PC-9 (cell line): ENCODE measurements at regions not wholly inside any gene's neighbourhood (a gene's known extent, or its start where the extent isn't known, plus 50 kb on each side); places are given as distances from the start of the nearest gene placed in this dataset.

Experiments used
- BruUV-seq: library from RNA; stranded (reverse); fragments of 400-500 nt; replicated peaks from 2 replicates; lab custom pipeline; 2021; lab: Mats Ljungman, UMichigan
- CTCF ChIA-PET: fragments of 300-600 bp; sonication (Branson Sonifier 250); formaldehyde crosslinking; loops from one replicate; lab custom pipeline; 2022; ENCODE audit warnings: antibody characterized with exemption; lab: Charles Lee
- POLR2A ChIA-PET: fragments of 300-600 bp; sonication (Branson Sonifier 250); formaldehyde crosslinking; loops from one replicate; lab custom pipeline; 2022; ENCODE audit warnings: antibody characterized with exemption; ENCODE audit not compliant: unreplicated experiment; lab: Charles Lee
- DNase-seq, 2 experiments: peaks; one replicate each; pipeline versions ENCODE4 v3.0.0 to v3.0.0-alpha.2; 2015 to 2022; ENCODE audit warnings: mixed read lengths in 1 of 2
- H2AFZ ChIP-seq: fragments of 200-600 bp; sonication (generic); 2 replicates; pipeline ENCODE4 v1.8.1; 2017; ENCODE audit warnings: antibody characterized with exemption
- H3F3A ChIP-seq: fragments of 200-600 bp; sonication (generic); 2 replicates; pipeline ENCODE4 v1.8.1; 2017; ENCODE audit warnings: antibody characterized with exemption, mild to moderate bottlenecking, low read depth; ENCODE audit not compliant: insufficient read depth
- H3K27ac ChIP-seq: fragments of 200-600 bp; sonication (generic); 2 replicates; pipeline ENCODE4 v1.6.1; 2016; ENCODE audit warnings: mixed run types
- H3K27me3 ChIP-seq: fragments of 200-600 bp; sonication (generic); 2 replicates; pipeline ENCODE4 v1.6.1; 2016; ENCODE audit warnings: low read depth, mixed run types; ENCODE audit not compliant: insufficient read depth
- H3K36me3 ChIP-seq: fragments of 200-600 bp; sonication (generic); 2 replicates; pipeline ENCODE4 v1.6.1; 2016; ENCODE audit warnings: low read depth, mixed run types
- H3K4me1 ChIP-seq: fragments of 200-600 bp; sonication (generic); replicated peaks from 2 replicates; pipeline ENCODE4 v1.6.1; 2016; ENCODE audit warnings: mixed run types; ENCODE audit not compliant: insufficient read depth
- H3K4me2 ChIP-seq: fragments of 200-600 bp; sonication (generic); 2 replicates; pipeline ENCODE4 v1.6.1; 2017; ENCODE audit warnings: mixed run types
- H3K4me3 ChIP-seq: fragments of 200-600 bp; sonication (generic); 2 replicates; pipeline ENCODE4 v1.6.1; 2016; ENCODE audit warnings: mixed run types
- H3K79me2 ChIP-seq: fragments of 200-600 bp; sonication (generic); 2 replicates; pipeline ENCODE4 v1.6.1; 2017; ENCODE audit warnings: low read depth, mixed run types
- H3K9me2 ChIP-seq: fragments of 200-600 bp; sonication (generic); 2 replicates; pipeline ENCODE4 v1.8.1; 2017; ENCODE audit warnings: mild to moderate bottlenecking; ENCODE audit not compliant: insufficient read depth
- H3K9me3 ChIP-seq: fragments of 200-600 bp; sonication (generic); 2 replicates; pipeline ENCODE4 v1.8.1; 2016; ENCODE audit warnings: low read depth; ENCODE audit not compliant: insufficient read depth
- H4K20me1 ChIP-seq: fragments of 200-600 bp; sonication (generic); 2 replicates; pipeline ENCODE4 v1.8.1; 2017; ENCODE audit not compliant: insufficient read depth
- EZH2 ChIP-seq: fragments of 200-600 bp; sonication (generic); IDR thresholded peaks from 2 replicates; pipeline ENCODE4 v1.8.0; 2017; ENCODE audit warnings: antibody characterized with exemption, low read depth
- intact Hi-C: fragments of 100-400 bp; cut with micrococcal nuclease; formaldehyde crosslinking; loops from one replicate; pipeline ENCODE4 v1.10.0; 2022; ENCODE audit not compliant: unreplicated experiment
- TF ChIP-seq, protein P1 (sequence below): fragments of 200-600 bp; sonication (generic); conservative IDR thresholded peaks from 2 replicates; pipeline ENCODE4 v1.6.1; 2017; ENCODE audit warnings: mixed run types, antibody characterized with exemption, mild to moderate bottlenecking, moderate library complexity

- Histone ChIP-seq H3K4me1 (no peaks in the 10 kb centered on the region), H3K27ac (no peak overlapping the region), H3K27me3 (0 out of 2 replicates have a peak, but pooled peaks cover 2% of the 10 kb centered on the region), H3K4me2 (no peak overlapping the region), H2AFZ (no peak overlapping the region), H3K9me3 (no peaks in the 10 kb centered on the region), H3K9me2 (no peaks in the 10 kb centered on the region), H3K36me3 (no peaks in the 10 kb centered on the region), H3K79me2 (no peaks in the 10 kb centered on the region), H3K4me3 (no peak overlapping the region), H3F3A (no peaks in the 10 kb centered on the region), H4K20me1 (no peaks in the 10 kb centered on the region)
- no TSS peak for BruUV-seq
- CTCF ChIA-PET = no interaction called here
- TF ChIP-seq, protein P1, sequence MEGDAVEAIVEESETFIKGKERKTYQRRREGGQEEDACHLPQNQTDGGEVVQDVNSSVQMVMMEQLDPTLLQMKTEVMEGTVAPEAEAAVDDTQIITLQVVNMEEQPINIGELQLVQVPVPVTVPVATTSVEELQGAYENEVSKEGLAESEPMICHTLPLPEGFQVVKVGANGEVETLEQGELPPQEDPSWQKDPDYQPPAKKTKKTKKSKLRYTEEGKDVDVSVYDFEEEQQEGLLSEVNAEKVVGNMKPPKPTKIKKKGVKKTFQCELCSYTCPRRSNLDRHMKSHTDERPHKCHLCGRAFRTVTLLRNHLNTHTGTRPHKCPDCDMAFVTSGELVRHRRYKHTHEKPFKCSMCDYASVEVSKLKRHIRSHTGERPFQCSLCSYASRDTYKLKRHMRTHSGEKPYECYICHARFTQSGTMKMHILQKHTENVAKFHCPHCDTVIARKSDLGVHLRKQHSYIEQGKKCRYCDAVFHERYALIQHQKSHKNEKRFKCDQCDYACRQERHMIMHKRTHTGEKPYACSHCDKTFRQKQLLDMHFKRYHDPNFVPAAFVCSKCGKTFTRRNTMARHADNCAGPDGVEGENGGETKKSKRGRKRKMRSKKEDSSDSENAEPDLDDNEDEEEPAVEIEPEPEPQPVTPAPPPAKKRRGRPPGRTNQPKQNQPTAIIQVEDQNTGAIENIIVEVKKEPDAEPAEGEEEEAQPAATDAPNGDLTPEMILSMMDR = no peak
- TF ChIP-seq EZH2 = no peak
- no peak for DNase-seq
- POLR2A ChIA-PET = no interaction called here
- intact Hi-C loops = no loop called here
Measured at GRCh38 chr15:31474059-31474868, 147.6 kb downstream of the KLF13 start.

DNA sequence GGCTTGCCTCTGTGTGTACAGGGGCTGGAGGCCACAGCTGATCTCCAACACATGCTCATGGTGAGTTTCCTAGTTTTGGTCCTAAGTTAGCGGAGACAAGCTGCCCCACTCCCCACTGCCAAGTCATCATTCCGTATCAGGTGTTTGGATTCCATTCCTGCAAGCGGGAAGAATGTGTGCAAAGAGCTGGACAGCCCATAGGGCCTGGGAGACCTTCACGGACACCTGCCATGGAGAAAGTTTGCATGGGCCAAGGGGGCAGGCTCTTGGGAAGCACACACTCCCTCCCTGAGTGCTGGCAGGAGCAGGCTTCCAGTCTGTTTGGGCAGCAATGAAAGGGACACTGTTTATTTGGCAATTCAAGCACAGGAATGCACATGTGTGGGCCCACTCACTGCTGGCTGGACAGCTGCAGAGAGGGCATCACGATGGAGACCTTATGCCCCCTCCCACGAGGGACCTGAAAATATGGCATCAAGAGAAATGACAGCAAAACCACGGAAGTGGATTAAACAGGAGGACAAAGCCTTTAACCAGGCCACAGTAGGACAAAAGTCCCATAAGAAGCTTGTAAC, 149.7 kb downstream of the KLF13 start:
- intact Hi-C loops = no loop called here
- Histone ChIP-seq H4K20me1 (no peaks in the 10 kb centered on the region), H3K27me3 (peaks cover 11% of the 10 kb centered on the region; the same call in 1 of the 2 replicates), H3K27ac (no peak overlapping the region), H3K9me2 (no peaks in the 10 kb centered on the region), H3K4me2 (no peak overlapping the region), H3F3A (no peaks in the 10 kb centered on the region), H3K79me2 (no peaks in the 10 kb centered on the region), H3K4me1 (no peaks in the 10 kb centered on the region), H3K36me3 (no peaks in the 10 kb centered on the region), H3K9me3 (no peaks in the 10 kb centered on the region), H3K4me3 (no peak overlapping the region), H2AFZ (no peak overlapping the region)
- no TSS peak for BruUV-seq
- TF ChIP-seq EZH2 = no peak
- TF ChIP-seq, protein P1 = no peak
- no peak for DNase-seq
- ChIA-PET POLR2A (no interaction called here), CTCF (no interaction called here)

GRCh38 chr15:31476866-31477265, 150.2 kb downstream of the KLF13 start:
- H3K4me3 ChIP-seq = no peak overlapping the region
- H4K20me1 ChIP-seq = no peaks in the 10 kb centered on the region
- TF ChIP-seq EZH2 = no peak
- TF ChIP-seq, protein P1 = no peak
- no peak overlapping the region for H3K4me2 ChIP-seq
- H3K27ac ChIP-seq = no peak overlapping the region
- peaks cover 11% of the 10 kb centered on the region; the same call in 1 of the 2 replicates for H3K27me3 ChIP-seq
- H3K4me1 ChIP-seq = no peaks in the 10 kb centered on the region
- H3F3A ChIP-seq = no peaks in the 10 kb centered on the region
- no peaks in the 10 kb centered on the region for H3K9me3 ChIP-seq
- intact Hi-C loops = no loop called here
- H2AFZ ChIP-seq = no peak overlapping the region
- ChIA-PET CTCF (no interaction called here), POLR2A (no interaction called here)
- no TSS peak for BruUV-seq
- no peaks in the 10 kb centered on the region for H3K79me2 ChIP-seq
- DNase-seq = no peak
- no peaks in the 10 kb centered on the region for H3K36me3 ChIP-seq
- H3K9me2 ChIP-seq = no peaks in the 10 kb centered on the region
